ENCODE measurements at regions not wholly inside any gene's neighbourhood (a gene's known extent, or its start where the extent isn't known, plus 50 kb on each side); places are given as distances from the start of the nearest gene placed in this dataset.
"Not testable (repeated sequence)": the region's sequence is repeated elsewhere in the genome, so short reads cannot be mapped to it uniquely, and the experiment has no call there.

DNA sequence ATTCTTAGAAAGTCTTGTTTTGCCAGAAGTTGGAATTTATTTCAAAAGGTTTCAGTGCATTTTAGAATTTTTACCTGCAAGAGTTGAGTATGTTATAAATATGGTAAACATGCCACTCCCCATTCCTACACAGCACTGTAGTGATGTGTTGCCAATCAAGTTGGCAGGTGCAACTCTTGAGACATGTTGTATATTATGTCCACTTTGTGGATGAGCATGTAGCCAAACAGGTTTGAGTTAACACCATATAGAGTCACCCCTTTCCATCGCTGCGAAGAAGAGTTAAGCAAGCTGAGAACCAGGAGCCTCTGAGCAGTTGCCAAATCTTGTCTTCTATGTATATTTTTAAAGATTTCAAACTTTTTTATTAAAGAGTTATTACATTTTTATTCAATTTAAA is 359.8 kb downstream of the LMO7 start:
- Mint-ChIP-seq H3K36me3 (ENCODE audit: low read depth) (no peaks in the 10 kb centered on the region), H3K27ac (no peak overlapping the region), H3K4me1 (ENCODE audit: low read depth) (peaks cover 2% of the 10 kb centered on the region), H3K9me3 (no peaks in the 10 kb centered on the region), H3K4me3 (no peak overlapping the region), H3K27me3 (ENCODE audit: low read depth) (no peaks in the 10 kb centered on the region)
- no peak for DNase-seq (ENCODE audit: low spot score)

DNA sequence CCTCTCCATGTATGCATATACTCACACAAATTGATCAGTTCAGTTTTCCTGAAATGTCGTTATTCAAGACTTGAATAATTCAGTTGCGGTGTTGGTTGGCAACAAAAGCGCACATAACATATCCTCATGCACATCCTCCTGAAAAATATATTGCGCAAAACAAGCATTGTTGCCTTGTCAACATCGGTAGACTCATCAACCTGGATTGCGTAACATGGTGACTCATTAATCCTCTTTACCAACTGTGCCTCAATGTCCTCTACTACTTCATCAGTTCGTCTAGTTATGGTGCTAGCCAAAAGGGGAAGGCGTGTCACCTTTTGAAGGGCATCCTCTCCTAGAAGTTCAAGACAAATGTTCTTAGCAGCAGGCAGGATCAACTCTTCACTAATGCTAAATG is 357.7 kb downstream of the LMO7 start:
- no peak for DNase-seq (ENCODE audit: low spot score)
- Mint-ChIP-seq H3K4me1 (ENCODE audit: low read depth) (peaks cover 2% of the 10 kb centered on the region), H3K27me3 (ENCODE audit: low read depth) (no peaks in the 10 kb centered on the region), H3K27ac (no peak overlapping the region), H3K36me3 (ENCODE audit: low read depth) (no peaks in the 10 kb centered on the region), H3K9me3 (no peaks in the 10 kb centered on the region), H3K4me3 (no peak overlapping the region)

DNA sequence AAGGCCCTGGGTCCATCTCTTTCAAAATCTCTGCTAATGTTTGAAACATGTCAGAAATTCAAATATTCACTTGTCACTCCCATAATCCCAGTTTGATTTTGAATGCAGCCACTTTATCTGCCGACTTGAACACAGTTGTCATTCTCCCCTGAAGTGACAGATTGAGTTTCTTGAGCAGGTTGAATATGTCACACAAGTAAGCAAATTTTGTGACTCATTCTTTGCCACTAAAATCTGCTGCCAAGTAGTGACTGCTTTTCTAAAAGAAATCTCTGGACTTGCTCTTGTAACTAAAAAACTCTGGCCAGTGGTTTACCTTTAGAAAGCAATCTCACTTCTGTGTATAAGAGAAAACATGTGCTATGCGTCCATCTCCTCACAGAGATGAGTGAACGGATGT is 357.1 kb downstream of the LMO7 start:
- Mint-ChIP-seq H3K27ac (no peak overlapping the region), H3K36me3 (ENCODE audit: low read depth) (no peaks in the 10 kb centered on the region), H3K4me3 (no peak overlapping the region), H3K9me3 (no peaks in the 10 kb centered on the region), H3K4me1 (ENCODE audit: low read depth) (peaks cover 2% of the 10 kb centered on the region), H3K27me3 (ENCODE audit: low read depth) (no peaks in the 10 kb centered on the region)
- no peak for DNase-seq (ENCODE audit: low spot score)

GRCh38 chr13:75986818-75987217 is 350.7 kb downstream of the LMO7 start:
- Mint-ChIP-seq H3K27ac (no peak overlapping the region), H3K27me3 (ENCODE audit: low read depth) (no peaks in the 10 kb centered on the region), H3K36me3 (ENCODE audit: low read depth) (no peaks in the 10 kb centered on the region), H3K4me1 (ENCODE audit: low read depth) (no peaks in the 10 kb centered on the region), H3K9me3 (no peaks in the 10 kb centered on the region), H3K4me3 (no peak overlapping the region)
- DNase-seq (ENCODE audit: low spot score): no peak

DNA sequence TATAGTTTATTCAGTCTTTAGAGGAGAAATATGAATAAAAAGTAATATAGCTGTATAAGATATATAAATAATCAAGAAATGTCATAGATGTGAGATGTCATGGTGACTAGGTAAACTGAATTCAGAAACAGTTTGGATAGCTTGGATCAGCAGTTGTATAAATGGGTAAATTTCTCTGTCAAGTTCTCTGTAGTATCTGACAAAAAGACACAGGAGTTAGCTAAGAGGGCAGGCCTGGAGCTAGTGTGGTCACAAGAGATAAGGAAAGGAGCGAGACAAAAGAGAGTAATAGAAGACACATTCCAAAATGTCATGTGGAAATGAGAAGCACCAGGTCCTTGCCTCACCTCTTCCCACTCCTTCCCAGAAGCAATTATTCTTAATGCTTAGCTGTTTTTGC is 349.0 kb downstream of the LMO7 start:
- Mint-ChIP-seq H3K4me1 (ENCODE audit: low read depth) (no peaks in the 10 kb centered on the region), H3K36me3 (ENCODE audit: low read depth) (no peaks in the 10 kb centered on the region), H3K9me3 (no peaks in the 10 kb centered on the region), H3K27me3 (ENCODE audit: low read depth) (no peaks in the 10 kb centered on the region), H3K27ac (no peak overlapping the region), H3K4me3 (no peak overlapping the region)
- no peak for DNase-seq (ENCODE audit: low spot score)

DNA sequence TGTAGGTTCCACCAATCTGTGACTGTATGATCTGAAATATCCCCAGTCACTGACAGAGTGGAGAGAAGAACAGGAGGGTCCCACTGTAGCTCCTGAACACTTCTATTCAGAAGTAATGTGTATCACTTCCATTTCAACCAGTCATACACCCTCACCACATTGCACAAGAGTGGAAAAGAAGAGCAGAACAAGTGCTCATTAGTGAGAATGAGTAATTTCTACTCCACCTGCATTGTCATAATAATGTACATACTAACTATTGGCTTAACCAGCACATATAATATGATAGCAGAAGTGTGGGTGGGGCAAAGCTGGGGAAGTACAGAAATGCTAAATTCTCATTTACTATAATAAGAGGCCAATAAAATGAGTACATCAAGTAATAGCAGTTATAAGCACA is 342.7 kb downstream of the LMO7 start:
- H3K27me3 Mint-ChIP-seq (ENCODE audit: low read depth): no peaks in the 10 kb centered on the region
- H3K36me3 Mint-ChIP-seq (ENCODE audit: low read depth): no peaks in the 10 kb centered on the region
- no peaks in the 10 kb centered on the region for H3K9me3 Mint-ChIP-seq
- no peak overlapping the region for H3K27ac Mint-ChIP-seq
- no peaks in the 10 kb centered on the region for H3K4me1 Mint-ChIP-seq (ENCODE audit: low read depth)
- DNase-seq (ENCODE audit: low spot score): no peak
- H3K4me3 Mint-ChIP-seq: no peak overlapping the region

- Mint-ChIP-seq H3K4me3 (no peak overlapping the region), H3K4me1 (ENCODE audit: low read depth) (no peaks in the 10 kb centered on the region), H3K9me3 (no peaks in the 10 kb centered on the region), H3K36me3 (ENCODE audit: low read depth) (no peaks in the 10 kb centered on the region), H3K27ac (no peak overlapping the region), H3K27me3 (ENCODE audit: low read depth) (no peaks in the 10 kb centered on the region)
- DNase-seq (ENCODE audit: low spot score): no peak
These were observed 332.1 kb downstream of the LMO7 start for GRCh38 chr13:75968103-75968838.

DNA sequence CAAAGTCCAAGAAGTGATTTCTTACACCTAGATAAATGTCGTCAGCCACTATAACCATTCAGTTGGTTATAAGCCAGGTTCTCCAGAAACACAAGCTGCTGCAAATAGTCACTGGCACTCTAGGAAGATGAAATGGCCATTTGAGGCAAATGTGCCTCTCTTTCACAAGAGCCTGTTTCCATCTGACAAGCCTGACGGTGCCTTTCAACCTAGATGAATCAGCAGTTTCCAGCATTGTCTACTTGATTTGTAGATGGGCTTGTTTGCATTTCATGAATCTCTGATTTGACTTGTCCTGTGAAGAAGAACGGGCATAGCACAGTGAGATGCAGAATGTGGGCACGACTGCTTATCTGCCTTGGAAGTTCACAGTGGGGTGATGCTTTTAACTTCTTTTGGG is 327.2 kb downstream of the LMO7 start:
- no peak overlapping the region for H3K4me3 Mint-ChIP-seq
- DNase-seq (ENCODE audit: low spot score): no peak
- no peaks in the 10 kb centered on the region for H3K4me1 Mint-ChIP-seq (ENCODE audit: low read depth)
- H3K27me3 Mint-ChIP-seq (ENCODE audit: low read depth): peaks cover 3% of the 10 kb centered on the region
- H3K27ac Mint-ChIP-seq: no peak overlapping the region
- H3K9me3 Mint-ChIP-seq: no peaks in the 10 kb centered on the region
- H3K36me3 Mint-ChIP-seq (ENCODE audit: low read depth): no peaks in the 10 kb centered on the region

- no peak overlapping the region for H3K27ac Mint-ChIP-seq
These were observed 325.8 kb downstream of the LMO7 start for GRCh38 chr13:75961911-75962310.

GRCh38 chr13:75960538-75960994 is 324.4 kb downstream of the LMO7 start:
- Mint-ChIP-seq H3K4me3 (no peak overlapping the region), H3K27ac (no peak overlapping the region), H3K27me3 (ENCODE audit: low read depth) (peaks cover 3% of the 10 kb centered on the region), H3K4me1 (ENCODE audit: low read depth) (no peaks in the 10 kb centered on the region), H3K9me3 (no peaks in the 10 kb centered on the region), H3K36me3 (ENCODE audit: low read depth) (no peaks in the 10 kb centered on the region)
- DNase-seq (ENCODE audit: low spot score): no peak

More at GRCh38 chr13:75961911-75962310, 325.8 kb downstream of the LMO7 start:
- Mint-ChIP-seq H3K4me1 (ENCODE audit: low read depth) (no peaks in the 10 kb centered on the region), H3K9me3 (no peaks in the 10 kb centered on the region), H3K27me3 (ENCODE audit: low read depth) (peaks cover 3% of the 10 kb centered on the region), H3K4me3 (no peak overlapping the region), H3K36me3 (ENCODE audit: low read depth) (no peaks in the 10 kb centered on the region)
- no peak for DNase-seq (ENCODE audit: low spot score)

DNA sequence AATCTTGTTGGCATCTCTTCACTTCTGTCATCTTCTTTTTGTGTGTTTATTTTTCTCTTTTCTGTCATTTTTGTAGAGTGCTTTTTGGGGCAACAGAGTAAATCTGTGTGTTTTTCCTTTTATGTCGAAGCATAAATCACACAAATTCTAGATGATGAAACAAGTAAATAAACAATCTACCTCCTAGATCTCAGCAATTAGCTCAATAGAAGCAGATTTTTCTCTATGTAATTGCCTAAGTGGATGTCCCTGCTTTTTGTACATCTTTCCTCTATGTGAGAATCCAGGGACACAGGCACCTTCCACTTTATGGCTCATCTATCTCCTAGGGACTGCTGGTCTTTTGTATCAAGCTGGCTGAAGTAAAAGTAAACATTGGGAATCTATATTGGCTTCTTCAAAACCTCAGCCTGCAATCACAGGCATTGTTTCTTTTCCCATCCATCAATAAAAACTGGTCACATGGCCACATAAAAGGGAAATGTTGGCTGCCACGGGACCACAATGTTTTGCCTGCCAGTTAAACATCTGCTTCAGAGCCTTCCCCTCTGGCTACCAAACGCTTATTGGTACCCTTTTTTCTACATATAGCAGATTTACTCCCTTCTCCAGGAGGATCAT is 323.8 kb downstream of the LMO7 start:
- Mint-ChIP-seq H3K36me3 (ENCODE audit: low read depth) (no peaks in the 10 kb centered on the region), H3K4me1 (ENCODE audit: low read depth) (no peaks in the 10 kb centered on the region), H3K27ac (no peak overlapping the region), H3K27me3 (ENCODE audit: low read depth) (peaks cover 3% of the 10 kb centered on the region), H3K4me3 (no peak overlapping the region), H3K9me3 (no peaks in the 10 kb centered on the region)
- DNase-seq (ENCODE audit: low spot score): no peak

- not testable (repeated sequence) for H3K4me1 Mint-ChIP-seq (ENCODE audit: low read depth); DNase-seq (ENCODE audit: low spot score); H3K36me3 Mint-ChIP-seq (ENCODE audit: low read depth); H3K4me3 Mint-ChIP-seq; H3K27me3 Mint-ChIP-seq (ENCODE audit: low read depth); H3K9me3 Mint-ChIP-seq; H3K27ac Mint-ChIP-seq
These were observed 317.5 kb downstream of the LMO7 start for GRCh38 chr13:75953589-75953988.

DNA sequence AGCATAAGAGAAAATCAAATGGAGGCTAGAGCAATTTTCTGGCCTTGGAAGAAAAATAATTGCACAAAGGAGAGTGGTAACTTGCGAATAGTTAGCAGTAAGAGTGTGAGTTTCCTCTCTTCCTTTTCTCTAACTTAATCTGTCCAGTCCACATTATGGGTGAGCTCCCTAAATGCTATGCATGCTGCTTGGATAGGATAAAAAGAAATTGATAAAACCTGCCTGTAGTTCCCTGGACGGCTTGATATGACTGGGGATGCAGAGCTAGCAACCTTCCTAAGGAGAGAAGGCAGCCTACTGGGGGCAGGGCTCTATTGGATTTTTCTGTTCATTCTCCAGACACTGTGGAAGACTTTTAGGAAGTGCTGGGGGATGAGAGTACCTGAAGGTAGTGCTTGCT is 311.3 kb downstream of the LMO7 start:
- Mint-ChIP-seq H3K4me1 (ENCODE audit: low read depth) (no peaks in the 10 kb centered on the region), H3K9me3 (no peaks in the 10 kb centered on the region), H3K27ac (no peak overlapping the region), H3K36me3 (ENCODE audit: low read depth) (no peaks in the 10 kb centered on the region), H3K27me3 (ENCODE audit: low read depth) (no peaks in the 10 kb centered on the region), H3K4me3 (no peak overlapping the region)
- no peak for DNase-seq (ENCODE audit: low spot score)

- H3K36me3 Mint-ChIP-seq (ENCODE audit: low read depth): no peaks in the 10 kb centered on the region
- no peak for DNase-seq (ENCODE audit: low spot score)
- no peaks in the 10 kb centered on the region for H3K4me1 Mint-ChIP-seq (ENCODE audit: low read depth)
These were observed 310.6 kb downstream of the LMO7 start for GRCh38 chr13:75946536-75947284.

More at GRCh38 chr13:75946536-75947284, 310.6 kb downstream of the LMO7 start:
- no peaks in the 10 kb centered on the region for H3K27me3 Mint-ChIP-seq (ENCODE audit: low read depth)
- H3K27ac Mint-ChIP-seq: no peak overlapping the region
- H3K9me3 Mint-ChIP-seq: no peaks in the 10 kb centered on the region
- no peak overlapping the region for H3K4me3 Mint-ChIP-seq
